ENCODE measurements at regions not wholly inside any gene's neighbourhood (a gene's known extent, or its start where the extent isn't known, plus 50 kb on each side); places are given as distances from the start of the nearest gene placed in this dataset.

GRCh38 chr2:48098539-48098938 is 192.2 kb upstream of the FBXO11 start:
- H3K4me3 ChIP-seq: no peak overlapping the region
- TF ChIP-seq, protein P1, sequence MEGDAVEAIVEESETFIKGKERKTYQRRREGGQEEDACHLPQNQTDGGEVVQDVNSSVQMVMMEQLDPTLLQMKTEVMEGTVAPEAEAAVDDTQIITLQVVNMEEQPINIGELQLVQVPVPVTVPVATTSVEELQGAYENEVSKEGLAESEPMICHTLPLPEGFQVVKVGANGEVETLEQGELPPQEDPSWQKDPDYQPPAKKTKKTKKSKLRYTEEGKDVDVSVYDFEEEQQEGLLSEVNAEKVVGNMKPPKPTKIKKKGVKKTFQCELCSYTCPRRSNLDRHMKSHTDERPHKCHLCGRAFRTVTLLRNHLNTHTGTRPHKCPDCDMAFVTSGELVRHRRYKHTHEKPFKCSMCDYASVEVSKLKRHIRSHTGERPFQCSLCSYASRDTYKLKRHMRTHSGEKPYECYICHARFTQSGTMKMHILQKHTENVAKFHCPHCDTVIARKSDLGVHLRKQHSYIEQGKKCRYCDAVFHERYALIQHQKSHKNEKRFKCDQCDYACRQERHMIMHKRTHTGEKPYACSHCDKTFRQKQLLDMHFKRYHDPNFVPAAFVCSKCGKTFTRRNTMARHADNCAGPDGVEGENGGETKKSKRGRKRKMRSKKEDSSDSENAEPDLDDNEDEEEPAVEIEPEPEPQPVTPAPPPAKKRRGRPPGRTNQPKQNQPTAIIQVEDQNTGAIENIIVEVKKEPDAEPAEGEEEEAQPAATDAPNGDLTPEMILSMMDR (IDR thresholded peaks at IDR 0.05): no peak
- TF ChIP-seq EP300 (IDR thresholded peaks at IDR 0.05) (no peak), POLR2A (IDR thresholded peaks at IDR 0.05) (no peak), POLR2AphosphoS5 (IDR thresholded peaks at IDR 0.05) (no peak)
- no peak for DNase-seq
- no peaks in the 10 kb centered on the region for H3K36me3 ChIP-seq
- 39 to 76% (median 72%) methylated on average over 1 of the region's 1 CpG for WGBS, 5 donors
- H3K4me1 ChIP-seq: no peaks in the 10 kb centered on the region
- no peak overlapping the region for H3K27ac ChIP-seq
- H3K9me3 ChIP-seq: peaks cover 0 to 8% (median 4%) of the 10 kb centered on the region in 4 donors
- intact Hi-C loops (cut with DNase I; ENCODE audit: low total_unique reads): no loop called here
- H3K27me3 ChIP-seq: no peaks in the 10 kb centered on the region

GRCh38 chr2:48104418-48104817 is 198.1 kb upstream of the FBXO11 start:
- H3K4me1 ChIP-seq: peaks cover 4 to 17% (median 13%) of the 10 kb centered on the region in 4 donors
- no peak overlapping the region for H3K27ac ChIP-seq
- H3K27me3 ChIP-seq: no peaks in the 10 kb centered on the region
- TF ChIP-seq POLR2A (IDR thresholded peaks at IDR 0.05): no peak
- TF ChIP-seq EP300 (IDR thresholded peaks at IDR 0.05): no peak
- TF ChIP-seq POLR2AphosphoS5 (IDR thresholded peaks at IDR 0.05): no peak
- TF ChIP-seq, protein P1 (IDR thresholded peaks at IDR 0.05): no peak
- H3K36me3 ChIP-seq: no peaks in the 10 kb centered on the region
- H3K9me3 ChIP-seq: peaks cover 0 to 8% (median 4%) of the 10 kb centered on the region in 4 donors
- intact Hi-C loops (cut with DNase I; ENCODE audit: low total_unique reads): loop anchor here (10.0 kb wide), 1 partner anchor 240 kb away; no protein-coding TSS in a partner anchor
- H3K4me3 ChIP-seq: no peak overlapping the region
- no peak for DNase-seq

- DNase-seq: no peak
- H3K27ac ChIP-seq: peak overlapping the region in 1 of 5 donors; percentile 56
These were observed 199.6 kb upstream of the FBXO11 start for GRCh38 chr2:48105848-48106247.

DNA sequence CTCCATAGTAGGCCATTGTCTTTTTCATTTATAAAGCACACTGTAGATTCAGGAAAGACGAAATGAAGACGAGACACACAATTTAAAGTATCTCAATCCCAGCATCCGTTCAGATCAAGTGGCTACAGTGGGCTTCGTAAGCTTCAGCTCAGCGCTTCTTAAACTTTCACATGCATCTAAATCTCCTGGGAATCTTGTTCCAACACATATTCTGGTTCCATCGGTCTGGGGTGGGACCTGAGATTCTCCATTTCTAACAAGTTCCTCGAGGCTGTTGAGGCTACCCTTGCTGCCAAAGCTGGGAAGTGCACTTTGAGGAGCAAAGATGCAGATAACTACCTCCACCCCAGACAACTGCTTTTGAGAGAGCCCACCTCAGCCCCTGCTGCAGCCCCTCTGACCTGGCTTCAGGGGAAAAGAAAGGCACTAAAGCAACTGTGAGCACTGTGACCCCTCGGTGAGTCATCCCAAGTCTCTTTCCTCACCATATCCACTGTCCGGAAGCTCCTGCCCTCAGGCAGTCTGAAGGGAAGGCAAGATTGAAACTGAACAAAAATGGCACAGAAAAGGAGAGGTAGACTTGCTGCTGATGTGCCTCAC is 201.1 kb upstream of the FBXO11 start:
- no peaks in the 10 kb centered on the region for H3K36me3 ChIP-seq
- no peak for TF ChIP-seq EP300 (IDR thresholded peaks at IDR 0.05)
- no peak for TF ChIP-seq POLR2A (IDR thresholded peaks at IDR 0.05)
- TF ChIP-seq POLR2AphosphoS5 (IDR thresholded peaks at IDR 0.05): no peak
- TF ChIP-seq, protein P1 (IDR thresholded peaks at IDR 0.05): no peak
- 58 to 69% (median 60%) methylated on average over 9 of the region's 9 CpGs for WGBS, 5 donors
- no peaks in the 10 kb centered on the region for H3K27me3 ChIP-seq
- DNase-seq: no peak
- peak overlapping the region in 4 of 5 donors; percentile 43 to 67 (median 54) for H3K27ac ChIP-seq
- H3K4me1 ChIP-seq: peaks cover 9 to 29% (median 26%) of the 10 kb centered on the region in 4 donors
- no peak overlapping the region for H3K4me3 ChIP-seq
- H3K9me3 ChIP-seq: no peaks in the 10 kb centered on the region
- intact Hi-C loops (cut with DNase I; ENCODE audit: low total_unique reads): loop anchor here (10.0 kb wide), 1 partner anchor 243 kb away; no protein-coding TSS in a partner anchor

More at GRCh38 chr2:48105848-48106247, 199.6 kb upstream of the FBXO11 start:
- Histone ChIP-seq H3K4me1 (peaks cover 4 to 20% (median 14%) of the 10 kb centered on the region in 4 donors), H3K27me3 (no peaks in the 10 kb centered on the region), H3K4me3 (no peak overlapping the region), H3K36me3 (no peaks in the 10 kb centered on the region), H3K9me3 (no peaks in the 10 kb centered on the region)
- 78 to 86% (median 83%) methylated on average over 11 of the region's 11 CpGs for WGBS, 5 donors
- intact Hi-C loops (cut with DNase I; ENCODE audit: low total_unique reads): loop anchor here (10.0 kb wide), 1 partner anchor 241 kb away; no protein-coding TSS in a partner anchor
- TF ChIP-seq POLR2A (IDR thresholded peaks at IDR 0.05) (no peak), POLR2AphosphoS5 (IDR thresholded peaks at IDR 0.05) (no peak), EP300 (IDR thresholded peaks at IDR 0.05) (no peak)
- TF ChIP-seq, protein P1 (IDR thresholded peaks at IDR 0.05): no peak

All from stomach (tissue), 8 donors.